Smooth muscle cell (in vitro differentiated cells): ENCODE measurements at regions not wholly inside any gene's neighbourhood (a gene's known extent, or its start where the extent isn't known, plus 50 kb on each side); places are given as distances from the start of the nearest gene placed in this dataset.

ENCODE experiments used
- DNase-seq: peaks from one replicate; lab custom pipeline; 2025; ENCODE audit not compliant: unreplicated experiment; lab: John Stamatoyannopoulos, UW
- H2AFZ ChIP-seq: fragments of 200-600 bp; sonication (generic); 2 replicates; pipeline ENCODE4 v1.6.0; 2016; ENCODE audit warnings: antibody characterized with exemption, low read depth, mild to moderate bottlenecking
- H3F3A ChIP-seq: fragments of 200-600 bp; sonication (generic); 2 replicates; pipeline ENCODE4 v1.6.0; 2017; ENCODE audit warnings: antibody characterized with exemption, low read depth
- H3K27ac ChIP-seq: fragments of 200-600 bp; sonication (generic); 2 replicates; pipeline ENCODE4 v1.5.1; 2016; ENCODE audit warnings: low read depth, mild to moderate bottlenecking
- H3K27me3 ChIP-seq: fragments of 200-600 bp; sonication (generic); 2 replicates; pipeline ENCODE4 v1.6.1; 2016; ENCODE audit warnings: low read depth, mild to moderate bottlenecking
- H3K36me3 ChIP-seq: fragments of 200-600 bp; sonication (generic); 2 replicates; pipeline ENCODE4 v1.5.1; 2016; ENCODE audit warnings: low read depth
- H3K4me1 ChIP-seq: fragments of 200-600 bp; sonication (generic); 2 replicates; pipeline ENCODE4 v1.5.1; 2016; ENCODE audit warnings: low read depth
- H3K4me2 ChIP-seq: fragments of 200-600 bp; sonication (generic); 2 replicates; pipeline ENCODE4 v1.6.0; 2016; ENCODE audit warnings: mild to moderate bottlenecking
- H3K4me3 ChIP-seq: fragments of 200-600 bp; sonication (generic); 2 replicates; pipeline ENCODE4 v1.5.1; 2016; ENCODE audit warnings: mild to moderate bottlenecking
- H3K79me2 ChIP-seq: fragments of 200-600 bp; sonication (generic); 2 replicates; pipeline ENCODE4 v1.6.0; 2016; ENCODE audit warnings: low read depth, mild to moderate bottlenecking
- H3K9ac ChIP-seq: fragments of 200-600 bp; sonication (generic); 2 replicates; pipeline ENCODE4 v1.6.0; 2016; ENCODE audit warnings: low read depth
- H3K9me3 ChIP-seq: fragments of 200-600 bp; sonication (generic); replicated peaks from 2 replicates; pipeline ENCODE4 v1.5.1; 2016; ENCODE audit warnings: low read depth
- H4K20me1 ChIP-seq: fragments of 200-600 bp; sonication (generic); 2 replicates; pipeline ENCODE4 v1.6.0; 2016; ENCODE audit warnings: low read depth
- CTCF ChIP-seq: fragments of 200-600 bp; sonication (generic); IDR thresholded peaks from 2 replicates; pipeline ENCODE4 v1.5.1; 2017; ENCODE audit warnings: borderline replicate concordance, mild to moderate bottlenecking, antibody characterized with exemption; ENCODE audit not compliant: insufficient read depth, poor library complexity, severe bottlenecking
- WGBS: methylation state at CpG from one replicate; pipeline ENCODE4 v1.1.7; 2016; ENCODE audit warnings: low lambda C conversion rate; 5-methylcytosine and 5-hydroxymethylcytosine counted together

DNA sequence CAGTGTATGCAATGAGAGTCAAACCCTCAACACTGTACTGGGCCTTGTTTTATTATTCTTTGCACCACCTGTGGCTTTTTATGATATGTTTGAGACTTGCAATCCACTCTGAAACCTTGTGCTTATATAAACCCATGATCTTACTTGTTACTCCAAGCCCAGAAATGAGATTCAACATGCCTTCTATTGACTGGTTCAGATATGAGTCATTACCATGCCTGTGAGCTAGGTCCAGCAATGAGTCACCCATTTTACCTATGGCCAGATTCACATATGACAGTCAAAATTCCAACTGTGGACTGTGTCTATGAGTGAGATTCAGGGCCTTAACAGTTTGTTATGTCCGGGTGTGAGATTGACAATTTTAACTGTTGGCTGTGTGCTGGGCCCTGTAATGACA is 1846.1 kb downstream of the TP53TG3F start:
- WGBS, result 55% methylated on average over 1 of the region's 1 CpG
- no peak for DNase-seq
- Histone ChIP-seq H3K79me2 (no peaks in the 10 kb centered on the region), H3F3A (no peaks in the 10 kb centered on the region), H3K9ac (no peak overlapping the region), H2AFZ (no peak overlapping the region), H3K4me3 (no peak overlapping the region), H3K9me3 (no peaks in the 10 kb centered on the region), H3K27me3 (no peaks in the 10 kb centered on the region), H3K4me1 (no peaks in the 10 kb centered on the region), H3K4me2 (no peak overlapping the region), H3K36me3 (no peaks in the 10 kb centered on the region), H3K27ac (no peak overlapping the region), H4K20me1 (no peaks in the 10 kb centered on the region)
- TF ChIP-seq CTCF, result no peak

DNA sequence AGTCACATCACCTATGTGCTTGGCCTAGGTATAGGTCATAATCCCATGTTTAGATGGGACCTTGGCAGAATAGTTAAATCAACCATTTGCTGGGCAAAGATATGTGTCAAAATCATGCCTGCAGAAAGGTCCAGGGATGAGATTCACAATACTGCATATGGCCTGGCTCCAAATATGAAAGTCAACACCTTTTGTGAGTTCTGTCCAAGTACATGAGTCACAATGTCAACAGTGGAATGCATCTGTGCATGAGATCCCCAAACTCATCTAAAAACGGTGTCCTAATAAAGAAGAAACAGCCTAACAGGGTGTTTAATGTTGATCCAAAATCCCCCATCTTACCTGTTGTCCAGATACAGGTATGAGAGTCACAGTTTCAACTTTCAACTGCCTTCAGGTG is 1847.5 kb downstream of the TP53TG3F start:
- H3K27ac ChIP-seq, result no peak overlapping the region
- no peaks in the 10 kb centered on the region for H3K27me3 ChIP-seq
- no peak overlapping the region for H3K4me2 ChIP-seq
- H2AFZ ChIP-seq, result no peak overlapping the region
- no peaks in the 10 kb centered on the region for H4K20me1 ChIP-seq
- WGBS, result 21% methylated on average over 1 of the region's 1 CpG
- no peaks in the 10 kb centered on the region for H3K79me2 ChIP-seq
- TF ChIP-seq CTCF, result no peak
- H3K4me1 ChIP-seq, result no peaks in the 10 kb centered on the region
- no peaks in the 10 kb centered on the region for H3K36me3 ChIP-seq
- no peak for DNase-seq
- no peaks in the 10 kb centered on the region for H3K9me3 ChIP-seq
- H3F3A ChIP-seq, result no peaks in the 10 kb centered on the region
- no peak overlapping the region for H3K4me3 ChIP-seq
- no peak overlapping the region for H3K9ac ChIP-seq

DNA sequence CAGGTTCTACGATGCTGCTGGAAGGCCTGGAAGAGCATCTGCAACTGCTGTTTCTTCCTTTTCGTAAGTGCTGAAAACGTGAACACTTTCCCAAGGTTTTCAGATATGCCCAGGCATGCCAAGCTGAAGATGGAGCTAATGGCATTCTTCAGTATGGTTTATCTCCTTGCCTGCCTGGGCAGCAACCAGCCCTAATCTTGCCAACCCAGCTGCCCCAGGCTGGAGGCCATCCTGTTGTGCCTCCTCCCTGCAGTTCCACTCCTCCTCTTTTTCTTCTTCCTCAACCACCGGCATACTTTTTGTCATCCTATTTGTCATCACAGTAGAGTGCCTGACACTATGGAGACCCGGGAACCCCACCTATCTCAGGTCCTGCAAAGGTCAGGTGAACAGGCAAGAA is 1849.3 kb downstream of the TP53TG3F start:
- Histone ChIP-seq H3K27ac (no peak overlapping the region), H4K20me1 (no peaks in the 10 kb centered on the region), H3K27me3 (no peaks in the 10 kb centered on the region), H3F3A (no peaks in the 10 kb centered on the region), H3K4me2 (no peak overlapping the region), H3K9ac (no peak overlapping the region), H3K4me3 (no peak overlapping the region), H3K79me2 (no peaks in the 10 kb centered on the region), H2AFZ (no peak overlapping the region), H3K4me1 (no peaks in the 10 kb centered on the region), H3K36me3 (no peaks in the 10 kb centered on the region), H3K9me3 (no peaks in the 10 kb centered on the region)
- no peak for TF ChIP-seq CTCF
- DNase-seq, result no peak
- WGBS, result 72% methylated on average over 5 of the region's 5 CpGs

DNA sequence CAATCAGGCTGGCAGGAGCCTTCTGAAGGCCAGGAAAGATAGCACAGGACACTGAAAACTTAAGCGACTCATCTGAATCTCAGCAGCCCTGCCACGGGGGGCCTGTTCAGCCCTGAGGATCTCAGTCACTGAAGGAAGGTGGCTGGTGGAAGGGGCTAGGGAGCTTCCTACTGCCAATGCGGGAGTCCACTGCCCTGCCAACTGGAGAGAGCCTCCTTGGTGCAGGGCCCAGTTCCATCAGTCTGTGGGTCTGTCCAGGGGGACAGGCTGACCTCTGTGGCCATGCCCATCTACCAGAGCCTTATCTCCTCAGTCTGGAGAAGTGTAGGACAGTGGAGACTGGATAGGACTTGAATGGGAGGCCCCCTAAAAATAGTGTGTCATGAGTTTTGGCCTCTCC is 1851.6 kb downstream of the TP53TG3F start:
- Histone ChIP-seq H4K20me1 (no peaks in the 10 kb centered on the region), H3K4me1 (no peaks in the 10 kb centered on the region), H3F3A (no peaks in the 10 kb centered on the region), H3K27ac (no peak overlapping the region), H3K36me3 (no peaks in the 10 kb centered on the region), H3K79me2 (no peaks in the 10 kb centered on the region), H3K4me2 (no peak overlapping the region), H3K9me3 (no peaks in the 10 kb centered on the region), H3K4me3 (no peak overlapping the region), H3K9ac (no peak overlapping the region), H3K27me3 (no peaks in the 10 kb centered on the region), H2AFZ (no peak overlapping the region)
- 68% methylated on average over 3 of the region's 3 CpGs for WGBS
- DNase-seq, result no peak
- no peak for TF ChIP-seq CTCF
